ENCODE measurements at regions not wholly inside any gene's neighbourhood (a gene's known extent, or its start where the extent isn't known, plus 50 kb on each side); places are given as distances from the start of the nearest gene placed in this dataset.
"Not testable (repeated sequence)": the region's sequence is repeated elsewhere in the genome, so short reads cannot be mapped to it uniquely, and the experiment has no call there.

GRCh38 chr3:177758126-177758525 is 560.8 kb upstream of the TBL1XR1 start:
- DNase-seq, result no peak

DNA sequence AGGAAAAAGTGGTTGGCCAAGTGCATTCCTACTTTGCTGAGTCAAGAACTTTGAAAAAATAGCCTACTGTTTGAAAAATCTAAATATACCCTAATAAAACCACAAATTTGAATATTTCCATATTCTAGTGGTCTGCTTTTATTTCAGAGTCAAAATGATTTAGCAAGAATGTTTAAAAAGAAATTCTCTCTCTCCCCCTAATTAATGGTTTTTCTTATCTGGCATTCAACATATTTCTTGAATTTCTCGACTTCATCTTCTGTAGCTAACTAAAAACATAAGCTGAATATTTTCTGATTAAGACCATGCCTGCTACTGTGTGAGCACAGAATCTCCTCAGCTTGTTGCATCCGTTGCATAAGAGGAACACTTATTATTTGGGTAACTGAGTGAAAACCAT is 563.5 kb upstream of the TBL1XR1 start:
- no peak for DNase-seq

DNA sequence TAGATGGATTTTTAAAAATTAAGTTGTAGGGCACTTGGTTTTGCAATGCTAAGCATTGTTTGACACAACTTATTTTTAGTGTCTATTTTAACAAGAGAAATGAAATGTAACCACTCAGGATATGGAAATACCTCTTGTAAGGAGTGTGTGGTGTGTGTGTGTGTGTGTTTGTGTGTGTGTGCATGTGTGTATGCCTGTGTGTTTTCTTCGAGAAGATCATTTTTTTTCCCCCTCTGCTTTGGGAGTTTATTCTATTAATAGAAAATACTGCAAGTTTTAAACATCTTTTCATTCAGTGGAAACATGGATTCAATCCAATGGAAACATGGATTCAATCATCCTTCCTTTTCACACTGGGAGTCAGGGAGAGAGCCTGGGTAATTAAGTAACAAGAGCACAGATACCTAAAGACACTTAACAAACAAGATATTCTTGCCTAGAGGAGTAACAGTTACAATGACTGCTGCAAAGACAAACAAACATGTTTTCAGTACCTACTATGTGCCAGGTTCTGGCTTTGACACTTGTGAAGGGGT is 567.2 kb upstream of the TBL1XR1 start:
- DNase-seq, result no peak

- DNase-seq, result no peak
These were observed 567.7 kb upstream of the TBL1XR1 start for GRCh38 chr3:177764933-177765332.

- DNase-seq, result no peak
These were observed 573.3 kb upstream of the TBL1XR1 start for GRCh38 chr3:177770383-177771230.

- DNase-seq, result no peak
These were observed 574.5 kb upstream of the TBL1XR1 start for GRCh38 chr3:177771780-177772179.

DNA sequence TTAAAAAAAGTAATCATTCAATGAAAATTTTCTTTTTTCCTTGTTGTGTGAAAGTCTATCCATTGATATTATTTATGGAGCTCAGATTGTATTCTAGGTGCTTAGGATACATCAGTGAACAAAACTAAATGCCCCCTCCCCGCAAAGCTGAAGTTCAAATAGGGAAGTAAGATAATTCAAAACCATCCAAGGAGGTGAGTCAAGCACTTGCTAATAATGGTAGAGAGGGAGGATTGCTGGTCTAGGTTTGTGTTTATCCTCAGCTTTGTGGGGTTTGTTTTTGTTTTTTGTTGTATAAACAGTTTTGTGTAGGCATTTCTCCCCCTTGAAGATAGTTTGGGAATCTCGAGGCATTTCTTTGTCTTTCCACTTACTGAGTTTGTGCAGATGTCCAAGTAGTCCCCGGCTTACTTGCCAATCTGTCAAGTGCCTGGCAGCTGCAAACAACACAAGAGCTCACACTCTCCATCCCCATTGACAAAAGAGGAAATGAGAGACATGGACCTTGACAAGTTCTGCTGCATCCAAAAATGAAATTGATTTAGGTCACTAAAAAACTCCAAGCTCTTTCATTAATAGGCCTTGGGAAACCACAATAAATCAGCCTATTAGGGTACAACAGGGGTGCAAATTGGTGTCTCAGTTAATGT is 575.8 kb upstream of the TBL1XR1 start:
- peak; percentile 59 for DNase-seq

DNA sequence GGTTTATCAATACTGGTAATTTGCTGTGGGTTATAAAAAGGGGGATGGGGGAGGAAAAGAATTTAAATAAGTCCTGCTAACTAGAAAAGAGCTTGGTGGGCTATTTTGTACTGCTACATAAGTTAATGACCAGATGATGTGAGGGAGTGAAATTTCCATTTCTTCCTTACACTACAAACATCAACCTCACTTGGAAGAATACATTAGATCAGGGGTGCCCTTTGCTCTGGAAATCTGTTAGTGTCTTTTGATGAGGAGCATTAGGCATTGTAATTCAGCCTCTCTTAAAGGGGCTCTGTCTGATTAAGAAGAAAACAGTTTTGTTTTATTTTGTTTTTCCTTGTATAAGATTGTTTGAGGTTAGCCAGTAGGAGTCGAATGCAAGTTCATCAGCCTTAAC is 576.4 kb upstream of the TBL1XR1 start:
- no peak for DNase-seq

DNA sequence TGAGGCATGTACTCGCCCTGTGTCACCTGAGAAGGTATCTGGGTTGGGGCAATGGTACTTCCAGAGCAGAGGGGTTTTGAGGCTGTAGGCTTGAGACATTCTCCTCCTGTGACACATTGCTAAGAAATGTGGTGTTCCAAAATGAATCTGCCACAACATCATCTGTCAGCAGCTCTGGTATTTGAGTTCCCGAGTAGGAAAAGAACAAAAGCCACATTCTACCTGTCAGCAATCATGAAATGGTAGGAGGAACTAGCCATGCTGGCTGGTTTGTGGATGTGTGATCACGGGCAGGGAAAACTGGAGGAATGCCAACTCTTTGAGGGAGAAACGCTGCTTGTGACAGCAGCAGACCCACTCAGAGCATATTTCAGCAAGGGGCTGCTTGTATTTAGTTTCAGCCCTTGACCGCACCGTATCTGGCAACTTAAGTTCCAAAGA is 579.4 kb upstream of the TBL1XR1 start:
- DNase-seq, result peak; percentile 6

DNA sequence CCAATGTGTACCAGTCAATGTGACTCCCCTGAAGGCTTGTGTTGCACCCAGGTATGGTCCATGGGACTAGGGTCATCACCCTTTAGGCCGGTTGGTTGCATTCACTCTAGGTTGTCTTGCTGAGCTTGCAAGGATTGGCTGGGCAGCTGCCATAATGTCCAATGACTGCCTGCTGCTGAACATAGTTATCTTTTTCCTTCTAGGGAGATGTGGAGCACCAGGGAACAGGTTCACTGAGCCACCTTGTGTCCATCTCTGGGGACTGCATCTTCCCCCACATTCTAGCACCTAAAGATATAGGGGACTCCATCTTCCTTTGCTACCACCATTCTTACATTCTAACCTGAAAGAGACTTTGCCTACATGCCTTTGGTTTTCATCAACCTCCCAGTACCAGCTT is 580.4 kb upstream of the TBL1XR1 start:
- peak; percentile 77 for DNase-seq

GRCh38 chr3:177778633-177779032 is 581.4 kb upstream of the TBL1XR1 start:
- no peak for DNase-seq

DNA sequence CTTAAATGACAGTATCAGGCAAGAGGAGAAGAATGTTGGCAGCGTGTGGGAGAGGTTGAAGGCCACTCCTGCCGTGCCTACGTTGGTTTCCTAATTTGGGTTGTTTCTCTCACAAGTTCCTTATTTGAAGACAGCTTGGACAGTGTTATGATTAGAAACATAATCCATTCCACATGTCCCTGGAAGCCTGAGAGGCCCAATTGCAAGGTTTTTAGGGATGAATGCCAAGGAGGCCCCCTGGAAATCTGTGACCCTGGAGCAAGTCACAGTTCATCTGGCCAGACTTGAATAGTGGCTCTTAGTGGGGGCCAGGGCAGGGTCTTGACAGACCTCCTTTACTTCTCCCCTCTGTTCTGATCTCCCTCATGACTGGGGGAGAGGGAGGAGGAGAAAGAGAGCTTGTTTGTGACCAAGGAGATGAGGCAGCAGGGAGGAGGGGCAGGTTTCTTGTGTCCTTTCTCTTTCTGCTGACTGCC is 584.4 kb upstream of the TBL1XR1 start:
- no peak for DNase-seq

DNA sequence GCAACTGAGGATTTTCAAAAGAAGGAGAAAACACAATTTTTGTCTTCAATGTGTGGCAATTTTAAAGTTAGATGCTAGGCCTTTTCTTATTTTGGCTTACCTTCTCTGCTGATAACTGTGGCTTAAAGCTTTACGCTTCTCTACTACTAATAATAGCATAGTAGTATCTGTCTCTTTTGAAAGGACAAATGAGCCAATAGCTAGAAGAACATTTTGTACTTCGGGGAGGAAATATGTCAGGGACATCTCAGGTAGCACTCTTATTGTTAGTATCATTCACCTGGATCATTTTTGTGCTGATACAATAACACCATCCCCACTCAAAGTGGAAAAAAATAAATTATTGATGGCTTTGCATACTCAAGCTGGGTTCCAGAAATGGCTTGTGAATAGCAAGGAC is 586.1 kb upstream of the TBL1XR1 start:
- no peak for DNase-seq

GRCh38 chr3:177783767-177784166 is 586.5 kb upstream of the TBL1XR1 start:
- DNase-seq, result no peak

GRCh38 chr3:177787279-177788041 is 590.2 kb upstream of the TBL1XR1 start:
- DNase-seq, result no peak

DNA sequence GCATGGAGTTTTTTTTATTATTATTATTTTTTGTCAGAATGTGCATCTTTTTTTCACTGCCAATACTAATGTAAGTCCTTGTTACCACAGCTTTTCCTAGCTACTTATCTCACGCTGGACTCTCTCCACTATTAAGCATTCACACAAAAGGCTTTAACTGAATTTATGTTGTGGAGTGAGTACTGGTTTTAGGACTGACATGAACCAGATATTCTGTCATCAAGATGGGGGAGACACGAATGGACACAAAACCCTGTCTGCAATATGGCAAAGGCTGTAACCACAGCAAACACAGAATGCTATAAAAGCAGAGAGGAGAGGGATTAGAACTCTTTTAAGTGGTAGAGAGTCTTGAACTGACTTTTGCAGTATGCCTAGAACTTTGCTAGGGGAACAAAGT is 592.2 kb upstream of the TBL1XR1 start:
- DNase-seq, result no peak

DNA sequence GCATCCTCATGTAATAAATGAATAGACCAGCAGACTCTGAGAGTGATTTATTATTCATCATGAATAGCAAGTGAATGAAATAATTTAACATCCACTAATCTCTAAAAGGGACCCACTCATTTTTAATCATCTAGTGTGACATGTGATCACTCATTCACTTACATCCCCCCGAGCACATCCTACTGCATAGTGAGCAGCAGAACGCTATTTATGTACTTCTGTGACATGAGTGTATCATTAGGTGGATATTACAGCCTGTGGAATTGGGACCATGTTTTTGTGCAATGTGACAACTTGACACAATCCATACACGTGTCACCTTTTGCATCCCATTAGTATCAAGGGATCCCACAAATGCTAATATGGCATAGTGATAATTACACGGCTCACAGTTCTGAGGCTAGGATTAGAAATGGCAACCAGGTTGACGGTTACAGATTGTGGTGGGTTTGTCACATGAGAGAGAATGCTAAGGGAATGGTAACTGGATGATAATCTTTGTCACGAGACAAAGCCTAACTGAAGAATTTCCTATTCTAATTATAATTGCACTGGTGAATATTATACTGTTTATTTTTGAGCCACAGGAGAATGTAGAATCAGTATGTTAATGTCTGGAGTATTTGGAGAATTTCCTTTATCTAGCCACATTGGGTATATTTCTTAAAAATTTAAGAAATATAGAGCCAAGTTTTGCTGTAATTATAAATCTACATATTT is 595.2 kb upstream of the TBL1XR1 start:
- DNase-seq, result no peak

- DNase-seq, result no peak
These were observed 596.2 kb upstream of the TBL1XR1 start for GRCh38 chr3:177793451-177793850.

DNA sequence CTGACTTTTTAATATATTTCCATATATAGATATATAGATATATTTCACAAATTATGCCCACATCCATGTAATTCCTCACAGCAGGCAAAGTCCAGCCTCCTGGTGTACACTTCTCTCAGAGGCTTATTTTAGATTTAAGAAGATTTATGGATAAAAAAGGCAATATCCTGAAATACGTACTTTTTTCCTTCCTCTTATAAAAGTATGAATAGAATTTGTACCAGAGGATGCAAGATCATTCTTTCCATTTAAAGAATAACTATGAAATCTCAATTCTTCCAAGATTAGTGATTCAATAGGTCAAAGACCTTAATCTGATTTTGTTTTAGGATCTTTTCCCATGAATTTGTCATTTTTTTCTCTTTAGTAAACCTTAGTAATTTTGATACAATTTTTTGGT is 597.9 kb upstream of the TBL1XR1 start:
- no peak for DNase-seq

DNA sequence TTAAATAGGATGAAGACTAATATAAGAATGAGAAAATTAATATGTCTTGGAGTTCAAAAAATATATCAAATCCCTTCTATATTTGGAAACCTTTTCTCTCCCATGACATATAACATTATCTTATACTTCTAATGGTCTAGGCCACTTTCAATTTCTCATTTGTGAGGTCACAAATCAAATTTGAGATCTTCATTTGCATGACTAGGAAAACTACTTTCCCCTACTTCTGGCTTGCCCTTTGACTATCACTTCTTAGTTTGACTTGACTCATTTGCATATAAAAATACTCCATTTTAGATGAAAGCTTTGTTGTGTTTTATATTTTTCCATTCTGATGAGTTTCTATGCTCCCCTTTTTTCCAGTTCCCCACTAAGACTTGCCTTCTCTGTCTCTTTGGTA is 598.6 kb upstream of the TBL1XR1 start:
- no peak for DNase-seq

GRCh38 chr3:177800147-177800546 is 602.9 kb upstream of the TBL1XR1 start:
- DNase-seq, result not testable (repeated sequence)

GRCh38 chr3:177800561-177800960 is 603.3 kb upstream of the TBL1XR1 start:
- DNase-seq, result no peak

Data from DMS53 (cell line).